AG04450 (cell line): ENCODE measurements at regions not wholly inside any gene's neighbourhood (a gene's known extent, or its start where the extent isn't known, plus 50 kb on each side); places are given as distances from the start of the nearest gene placed in this dataset.

ENCODE experiments used
- CTCF ChIA-PET: fragments of 300-600, 350-600 bp; formaldehyde crosslinking; extraction: SDS; loops from one replicate; lab custom pipeline; 2022; ENCODE audit warnings: antibody characterized with exemption, inconsistent platforms; lab: Charles Lee
- POLR2A ChIA-PET: fragments of 350-600 bp; formaldehyde crosslinking; extraction: SDS; loops from one replicate; lab custom pipeline; 2021; ENCODE audit warnings: antibody characterized with exemption, inconsistent platforms; lab: Yijun Ruan, JAX
- DNase-seq: peaks from one replicate; pipeline ENCODE4 v3.0.0-alpha.2; 2011; ENCODE audit warnings: low read depth, low spot score
- H3K27ac ChIP-seq: one replicate; pipeline ENCODE4 v1.5.1; 2012; ENCODE audit warnings: low read depth, low read length, control low read depth
- H3K27me3 ChIP-seq: one replicate; pipeline ENCODE4 v1.6.0; 2012; ENCODE audit warnings: low read length; ENCODE audit not compliant: control insufficient read depth, insufficient read depth
- H3K4me3 ChIP-seq: 2 replicates; pipeline ENCODE4 v1.5.1; 2011; ENCODE audit warnings: mild to moderate bottlenecking, low read depth, low read length, control low read depth
- H3K9me3 ChIP-seq: 2 replicates; pipeline ENCODE4 v1.5.1; 2012; ENCODE audit warnings: low read length; ENCODE audit not compliant: control insufficient read depth, insufficient read depth
- CTCF ChIP-seq: IDR thresholded peaks from 2 replicates; pipeline ENCODE4 v1.5.1; 2011; ENCODE audit warnings: low read depth, low read length, control low read depth, inconsistent platforms

GRCh38 chr16:79375351-79375750 is 225.2 kb downstream of the MAF start:
- H3K9me3 ChIP-seq, result peaks cover 27% of the 10 kb centered on the region
- no peak overlapping the region for H3K4me3 ChIP-seq
- no peaks in the 10 kb centered on the region for H3K27me3 ChIP-seq
- ChIA-PET POLR2A (no interaction called here), CTCF (no interaction called here)
- no peak for TF ChIP-seq CTCF
- DNase-seq, result no peak
- no peak overlapping the region for H3K27ac ChIP-seq

- no peaks in the 10 kb centered on the region for H3K27me3 ChIP-seq
- TF ChIP-seq CTCF, result no peak
- ChIA-PET CTCF (interaction anchor here (0.7 kb wide), 1 partner anchor 154 kb away, joined by 3 read pairs; no protein-coding TSS in a partner anchor), POLR2A (no interaction called here)
- H3K9me3 ChIP-seq, result peaks cover 25% of the 10 kb centered on the region
- no peak overlapping the region for H3K27ac ChIP-seq
- DNase-seq, result no peak
- no peak overlapping the region for H3K4me3 ChIP-seq
Observed at GRCh38 chr16:79372503-79373184, 227.9 kb downstream of the MAF start.

- Histone ChIP-seq H3K27me3 (no peaks in the 10 kb centered on the region), H3K27ac (no peak overlapping the region), H3K9me3 (peaks cover 24% of the 10 kb centered on the region), H3K4me3 (no peak overlapping the region)
- POLR2A ChIA-PET, result no interaction called here
- no peak for TF ChIP-seq CTCF
- CTCF ChIA-PET, result no interaction called here
- no peak for DNase-seq
Observed at GRCh38 chr16:79370736-79371135, 229.8 kb downstream of the MAF start.

GRCh38 chr16:79369796-79370195 is 230.7 kb downstream of the MAF start:
- TF ChIP-seq CTCF, result no peak
- no peak for DNase-seq
- no peaks in the 10 kb centered on the region for H3K27me3 ChIP-seq
- H3K27ac ChIP-seq, result no peak overlapping the region
- CTCF ChIA-PET, result no interaction called here
- no peak overlapping the region for H3K4me3 ChIP-seq
- POLR2A ChIA-PET, result no interaction called here
- peaks cover 25% of the 10 kb centered on the region for H3K9me3 ChIP-seq

GRCh38 chr16:79367822-79368221 is 232.7 kb downstream of the MAF start:
- H3K27ac ChIP-seq, result no peak overlapping the region
- peaks cover 19% of the 10 kb centered on the region for H3K9me3 ChIP-seq
- no peaks in the 10 kb centered on the region for H3K27me3 ChIP-seq
- no peak for DNase-seq
- no peak for TF ChIP-seq CTCF
- H3K4me3 ChIP-seq, result no peak overlapping the region
- ChIA-PET CTCF (no interaction called here), POLR2A (no interaction called here)
